HEK293T (cell line): ENCODE measurements at regions not wholly inside any gene's neighbourhood (a gene's known extent, or its start where the extent isn't known, plus 50 kb on each side); places are given as distances from the start of the nearest gene placed in this dataset.

ENCODE experiments used
- ARNT ChIP-seq: fragments of 450-650 bp; IDR thresholded peaks from 2 replicates; pipeline ENCODE4 v1.6.1; 2017; ENCODE audit warnings: mild to moderate bottlenecking
- BHLHE40 ChIP-seq: fragments of 450-650 bp; IDR thresholded peaks from 2 replicates; pipeline ENCODE4 v1.6.1; 2016; ENCODE audit warnings: mild to moderate bottlenecking, moderate library complexity, borderline replicate concordance
- FOXA1 ChIP-seq: fragments of 450-650 bp; IDR thresholded peaks from 2 replicates; pipeline ENCODE4 v1.6.1; 2016; ENCODE audit warnings: mild to moderate bottlenecking
- FOXK2 ChIP-seq: fragments of 450-650 bp; IDR thresholded peaks from 2 replicates; pipeline ENCODE4 v1.6.1; 2016; ENCODE audit warnings: mild to moderate bottlenecking
- FOXM1 ChIP-seq: fragments of 450-650 bp; IDR thresholded peaks from 2 replicates; pipeline ENCODE4 v1.6.1; 2017; ENCODE audit warnings: mild to moderate bottlenecking, borderline replicate concordance
- HDGF ChIP-seq: fragments of 450-650 bp; IDR thresholded peaks from 2 replicates; pipeline ENCODE4 v1.6.1; 2017; ENCODE audit warnings: antibody characterized with exemption, borderline replicate concordance
- LEF1 ChIP-seq: fragments of 450-650 bp; IDR thresholded peaks from 2 replicates; pipeline ENCODE4 v1.6.1; 2017; ENCODE audit warnings: mild to moderate bottlenecking, borderline replicate concordance
- SP1 ChIP-seq: fragments of 450-650 bp; IDR thresholded peaks from 2 replicates; pipeline ENCODE4 v1.6.1; 2017
- SUZ12 ChIP-seq: fragments of 450-650 bp; IDR thresholded peaks from 2 replicates; pipeline ENCODE4 v1.6.1; 2016; ENCODE audit warnings: mild to moderate bottlenecking
- TF ChIP-seq, protein P1 (sequence below): fragments of 450-650 bp; IDR thresholded peaks from 2 replicates; pipeline ENCODE4 v1.6.1; 2016

GRCh38 chr1:81466961-81467360, 333.8 kb upstream of the ADGRL2 start:
- no peak for TF ChIP-seq ARNT
- TF ChIP-seq SUZ12: no peak
- TF ChIP-seq HDGF: no peak
- TF ChIP-seq, protein P1, sequence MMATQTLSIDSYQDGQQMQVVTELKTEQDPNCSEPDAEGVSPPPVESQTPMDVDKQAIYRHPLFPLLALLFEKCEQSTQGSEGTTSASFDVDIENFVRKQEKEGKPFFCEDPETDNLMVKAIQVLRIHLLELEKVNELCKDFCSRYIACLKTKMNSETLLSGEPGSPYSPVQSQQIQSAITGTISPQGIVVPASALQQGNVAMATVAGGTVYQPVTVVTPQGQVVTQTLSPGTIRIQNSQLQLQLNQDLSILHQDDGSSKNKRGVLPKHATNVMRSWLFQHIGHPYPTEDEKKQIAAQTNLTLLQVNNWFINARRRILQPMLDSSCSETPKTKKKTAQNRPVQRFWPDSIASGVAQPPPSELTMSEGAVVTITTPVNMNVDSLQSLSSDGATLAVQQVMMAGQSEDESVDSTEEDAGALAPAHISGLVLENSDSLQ: 0 out of 2 replicates have a peak, but pooled peaks have one; percentile 48
- TF ChIP-seq BHLHE40: no peak
- no peak for TF ChIP-seq FOXM1
- TF ChIP-seq FOXA1: no peak
- no peak for TF ChIP-seq SP1
- no peak for TF ChIP-seq FOXK2
- no peak for TF ChIP-seq LEF1
